Gastroesophageal sphincter (tissue), 4 donors: ENCODE measurements at regions not wholly inside any gene's neighbourhood (a gene's known extent, or its start where the extent isn't known, plus 50 kb on each side); places are given as distances from the start of the nearest gene placed in this dataset.

Experiments used
- ATAC-seq: fragments of 150-250 bp; one replicate; pipeline ENCODE4 v1.9.1; 2016; ENCODE audit warnings: mild to moderate bottlenecking, moderate library complexity
- H3K27ac ChIP-seq, 4 donors: fragments of 200-600 bp; sonication (generic) in 3 of 4; 1 replicate in 3 of 4; 2 replicates in 1 of 4; pipeline ENCODE4 v1.5.1; 2016 to 2019
- H3K27me3 ChIP-seq: fragments of 200-600 bp; sonication (generic); one replicate; pipeline ENCODE4 v1.5.1; 2019
- H3K36me3 ChIP-seq, 2 donors: fragments of 200-600 bp; sonication (generic); one replicate each; pipeline ENCODE4 v1.5.1; 2019; ENCODE audit warnings: control low read depth in 1 of 2
- H3K4me1 ChIP-seq, 3 donors: fragments of 200-600 bp; sonication (generic); 1 replicate in 2 of 3; 2 replicates in 1 of 3; pipeline ENCODE4 v1.5.1; 2016 to 2019; ENCODE audit warnings: control low read depth in 2 of 3
- H3K4me3 ChIP-seq, 2 donors: fragments of 200-600 bp; sonication (generic); one replicate each; pipeline ENCODE4 v1.5.1; 2019; ENCODE audit warnings: mild to moderate bottlenecking in 1 of 2, moderate library complexity in 1 of 2
- H3K9me3 ChIP-seq, 3 donors: fragments of 200-600 bp; sonication (generic); one replicate each; pipeline ENCODE4 v1.5.1; 2017 to 2019; ENCODE audit warnings: control low read depth in 2 of 3
- EP300 ChIP-seq: sonication (generic); formaldehyde crosslinking; IDR thresholded peaks from one replicate; pipeline ENCODE4 v1.6.1; 2017; ENCODE audit warnings: antibody characterized with exemption, mild to moderate bottlenecking
- POLR2A ChIP-seq, 2 donors: fragments of 450-650 bp; IDR thresholded peaks; one replicate each; pipeline ENCODE4 v1.6.1; 2017; ENCODE audit warnings: antibody characterized with exemption in 2 of 2, mild to moderate bottlenecking in 2 of 2, moderate library complexity in 1 of 2
- POLR2AphosphoS5 ChIP-seq: sonication (generic); formaldehyde crosslinking; IDR thresholded peaks from one replicate; pipeline ENCODE4 v1.6.1; 2017; ENCODE audit warnings: antibody characterized with exemption
- WGBS, 2 donors: methylation state at CpG; one replicate each; pipeline ENCODE4 v1.1.5; 2018; ENCODE audit warnings: low coverage in 1 of 2; 5-methylcytosine and 5-hydroxymethylcytosine counted together
- TF ChIP-seq, protein P1 (sequence below), 4 experiments: fragments of 200-600 bp in 2 of 4; fragments of 450-650 bp in 2 of 4; sonication (generic) in 1 of 4; IDR thresholded peaks; one replicate each; pipeline ENCODE4 v1.5.1; 2017 to 2019; ENCODE audit warnings: antibody characterized with exemption in 4 of 4, mild to moderate bottlenecking in 2 of 4, moderate library complexity in 2 of 4

DNA sequence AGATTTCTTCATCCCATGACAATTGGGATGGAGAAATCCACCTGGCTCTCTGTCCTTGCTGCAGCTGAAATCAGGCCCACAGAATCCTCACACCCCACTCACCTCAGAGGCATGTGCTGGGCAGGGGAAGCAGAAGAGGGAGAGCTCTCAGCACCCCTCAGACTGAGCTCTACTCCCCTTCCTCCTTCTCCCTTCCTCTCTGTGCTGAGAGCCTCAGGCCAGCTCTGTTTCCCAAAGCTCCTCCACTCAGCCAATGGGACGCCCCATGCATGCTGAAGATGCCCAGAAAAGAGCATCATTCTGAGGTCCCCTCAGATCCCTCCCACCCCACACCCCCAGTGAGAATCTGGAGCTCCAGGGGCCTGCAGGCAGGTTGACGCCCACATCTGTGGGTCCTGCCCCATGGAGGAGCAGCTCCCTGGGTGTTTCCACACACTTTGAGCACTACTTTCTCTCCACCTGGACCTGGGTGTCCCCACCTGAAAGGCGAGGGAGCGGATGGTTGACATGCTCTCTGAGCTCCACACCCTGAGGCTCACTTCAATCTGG lies 637.7 kb upstream of the ID2 start:
- no peak overlapping the region for H3K27ac ChIP-seq
- H3K4me3 ChIP-seq: no peak overlapping the region
- TF ChIP-seq, protein P1, sequence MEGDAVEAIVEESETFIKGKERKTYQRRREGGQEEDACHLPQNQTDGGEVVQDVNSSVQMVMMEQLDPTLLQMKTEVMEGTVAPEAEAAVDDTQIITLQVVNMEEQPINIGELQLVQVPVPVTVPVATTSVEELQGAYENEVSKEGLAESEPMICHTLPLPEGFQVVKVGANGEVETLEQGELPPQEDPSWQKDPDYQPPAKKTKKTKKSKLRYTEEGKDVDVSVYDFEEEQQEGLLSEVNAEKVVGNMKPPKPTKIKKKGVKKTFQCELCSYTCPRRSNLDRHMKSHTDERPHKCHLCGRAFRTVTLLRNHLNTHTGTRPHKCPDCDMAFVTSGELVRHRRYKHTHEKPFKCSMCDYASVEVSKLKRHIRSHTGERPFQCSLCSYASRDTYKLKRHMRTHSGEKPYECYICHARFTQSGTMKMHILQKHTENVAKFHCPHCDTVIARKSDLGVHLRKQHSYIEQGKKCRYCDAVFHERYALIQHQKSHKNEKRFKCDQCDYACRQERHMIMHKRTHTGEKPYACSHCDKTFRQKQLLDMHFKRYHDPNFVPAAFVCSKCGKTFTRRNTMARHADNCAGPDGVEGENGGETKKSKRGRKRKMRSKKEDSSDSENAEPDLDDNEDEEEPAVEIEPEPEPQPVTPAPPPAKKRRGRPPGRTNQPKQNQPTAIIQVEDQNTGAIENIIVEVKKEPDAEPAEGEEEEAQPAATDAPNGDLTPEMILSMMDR (IDR thresholded peaks at IDR 0.05): no peak
- no peak for TF ChIP-seq EP300
- no peak for TF ChIP-seq POLR2A (IDR thresholded peaks at IDR 0.05)
- TF ChIP-seq POLR2AphosphoS5: no peak
- H3K36me3 ChIP-seq: no peaks in the 10 kb centered on the region
- peaks cover 0 to 11% (median 0%) of the 10 kb centered on the region in 3 donors for H3K9me3 ChIP-seq
- H3K27me3 ChIP-seq: no peaks in the 10 kb centered on the region
- 100% methylated on average over 1 to 3 of the region's 4 CpGs for WGBS, 2 donors
- H3K4me1 ChIP-seq: no peaks in the 10 kb centered on the region
- ATAC-seq: no peak

DNA sequence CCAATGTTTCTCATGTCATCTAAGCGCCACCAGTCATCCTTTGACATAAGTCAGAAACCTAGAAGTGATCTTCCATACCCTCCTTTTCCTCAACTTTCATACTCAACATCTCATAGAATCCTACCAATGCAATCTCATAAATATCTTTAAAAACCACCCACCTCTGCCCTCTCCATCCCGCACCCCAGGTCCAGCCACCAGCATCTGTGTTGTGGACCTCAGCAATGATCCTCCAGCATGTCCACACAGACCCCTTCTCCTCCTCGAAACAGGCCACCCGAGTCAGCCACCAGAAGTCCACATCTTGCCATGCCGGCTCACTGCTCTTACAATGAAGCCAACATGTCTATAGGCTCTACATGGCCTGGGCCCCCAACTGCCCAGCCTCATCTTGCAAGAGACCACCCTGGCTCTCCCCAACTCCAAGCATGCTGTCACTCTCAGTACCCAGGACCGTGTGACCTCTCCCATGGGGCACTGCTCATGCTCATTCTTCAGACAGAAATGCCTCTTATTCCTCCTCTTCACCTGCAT lies 636.7 kb upstream of the ID2 start:
- Histone ChIP-seq H3K36me3 (no peaks in the 10 kb centered on the region), H3K27ac (no peak overlapping the region), H3K9me3 (peaks cover 0 to 11% (median 0%) of the 10 kb centered on the region in 3 donors), H3K27me3 (no peaks in the 10 kb centered on the region), H3K4me3 (no peak overlapping the region), H3K4me1 (no peaks in the 10 kb centered on the region)
- ATAC-seq: no peak
- TF ChIP-seq EP300 (no peak), POLR2AphosphoS5 (no peak), POLR2A (IDR thresholded peaks at IDR 0.05) (no peak)
- TF ChIP-seq, protein P1 (IDR thresholded peaks at IDR 0.05): no peak
- 94 to 100% methylated on average over 2 to 4 of the region's 6 CpGs for WGBS, 2 donors

DNA sequence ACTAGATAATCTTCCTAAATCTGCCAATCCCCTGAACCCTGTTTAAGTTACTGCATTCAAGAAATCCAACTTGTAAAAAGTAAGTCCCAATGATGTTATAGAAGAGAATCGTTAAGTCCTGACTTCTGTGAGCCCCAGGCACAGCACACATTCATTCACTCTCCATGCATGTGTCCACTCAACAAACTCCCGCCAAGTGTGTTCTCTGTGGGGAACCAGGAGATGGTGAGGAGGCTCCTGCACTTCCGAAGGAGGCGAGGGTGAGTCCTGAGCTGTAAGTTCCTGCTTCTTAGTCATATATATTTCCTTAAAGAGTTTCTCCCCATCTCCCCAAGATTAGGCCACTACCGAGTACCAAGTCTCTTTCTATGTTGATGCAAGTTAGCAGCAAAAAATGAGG lies 635.0 kb upstream of the ID2 start:
- H3K4me3 ChIP-seq: no peak overlapping the region
- TF ChIP-seq EP300 (no peak), POLR2A (IDR thresholded peaks at IDR 0.05) (no peak), POLR2AphosphoS5 (no peak)
- TF ChIP-seq, protein P1 (IDR thresholded peaks at IDR 0.05): no peak
- H3K27ac ChIP-seq: no peak overlapping the region
- H3K27me3 ChIP-seq: no peaks in the 10 kb centered on the region
- no peak for ATAC-seq
- peaks cover 0 to 8% (median 0%) of the 10 kb centered on the region in 3 donors for H3K9me3 ChIP-seq
- H3K36me3 ChIP-seq: no peaks in the 10 kb centered on the region
- H3K4me1 ChIP-seq: no peaks in the 10 kb centered on the region
- WGBS, 2 donors: 95% methylated on average over 5 of the region's 5 CpGs; no CpG with 5 or more reads in 1 of the 2 donors

DNA sequence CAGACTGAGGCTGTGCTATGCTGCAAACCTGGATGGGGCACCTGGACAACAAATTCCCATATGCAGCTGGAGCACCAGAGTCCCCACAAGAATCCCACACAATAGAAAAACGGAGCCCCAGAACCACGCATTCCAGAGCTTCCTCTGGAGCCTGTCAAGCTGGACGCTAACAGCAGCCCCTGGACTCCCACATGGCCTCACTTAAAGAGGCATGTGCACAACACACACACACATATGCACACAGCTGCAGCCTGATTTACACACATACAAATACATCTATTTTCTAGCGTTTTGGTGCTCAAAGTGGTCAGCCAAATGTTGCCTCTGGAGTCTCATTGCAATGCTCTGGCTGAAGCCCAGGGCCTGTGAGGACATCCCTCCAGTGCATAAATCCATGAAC lies 632.7 kb upstream of the ID2 start:
- WGBS, 2 donors: 50 to 55% methylated on average over 1 to 4 of the region's 4 CpGs
- H3K4me1 ChIP-seq: no peaks in the 10 kb centered on the region
- H3K9me3 ChIP-seq: no peaks in the 10 kb centered on the region
- no peaks in the 10 kb centered on the region for H3K36me3 ChIP-seq
- no peak overlapping the region for H3K27ac ChIP-seq
- TF ChIP-seq POLR2A (IDR thresholded peaks at IDR 0.05): no peak
- TF ChIP-seq POLR2AphosphoS5: no peak
- no peak overlapping the region for H3K4me3 ChIP-seq
- no peak for ATAC-seq
- no peaks in the 10 kb centered on the region for H3K27me3 ChIP-seq

DNA sequence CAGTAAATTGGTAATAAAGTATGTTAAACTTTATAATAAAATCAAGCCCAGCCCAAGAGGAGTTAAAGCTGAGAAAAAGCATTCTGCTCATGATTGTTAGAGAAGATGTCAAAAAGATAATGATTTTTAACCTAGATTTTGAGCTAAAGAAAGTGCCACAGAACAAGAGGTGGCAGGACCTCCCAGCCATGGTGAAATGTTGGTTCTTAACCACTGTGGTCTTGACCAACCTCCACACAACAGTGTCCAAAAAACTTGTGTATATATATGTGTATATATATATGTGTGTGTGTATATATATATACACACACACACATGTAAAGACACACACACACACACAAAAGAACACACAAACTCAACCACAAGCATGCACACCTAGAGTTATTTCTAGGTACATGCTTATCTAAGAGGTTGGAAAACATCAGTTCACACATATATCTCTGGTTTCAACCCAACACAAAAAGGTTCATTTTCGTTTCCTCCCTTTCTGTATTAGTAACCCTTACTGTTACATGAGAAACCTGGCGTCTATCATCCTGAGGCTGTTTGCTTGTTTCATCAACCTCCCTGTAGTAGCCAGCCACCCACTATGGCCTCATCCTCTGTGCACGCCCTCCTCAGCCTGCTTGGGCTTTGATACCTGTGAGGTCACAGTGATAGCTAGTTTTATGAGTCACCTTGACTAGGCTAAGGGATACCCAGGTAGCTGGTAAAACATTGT lies 631.8 kb upstream of the ID2 start:
- TF ChIP-seq POLR2AphosphoS5 (no peak), EP300 (no peak), POLR2A (IDR thresholded peaks at IDR 0.05) (no peak)
- TF ChIP-seq, protein P1 (IDR thresholded peaks at IDR 0.05): no peak
- 96 to 97% methylated on average over 3 of the region's 3 CpGs for WGBS, 2 donors
- H3K4me3 ChIP-seq: no peak overlapping the region
- no peak for ATAC-seq
- no peaks in the 10 kb centered on the region for H3K9me3 ChIP-seq
- no peaks in the 10 kb centered on the region for H3K4me1 ChIP-seq
- H3K27me3 ChIP-seq: no peaks in the 10 kb centered on the region
- no peaks in the 10 kb centered on the region for H3K36me3 ChIP-seq
- H3K27ac ChIP-seq: no peak overlapping the region
